ENCODE measurements at regions not wholly inside any gene's neighbourhood (a gene's known extent, or its start where the extent isn't known, plus 50 kb on each side); places are given as distances from the start of the nearest gene placed in this dataset.

GRCh38 chr2:185433824-185434223, 304.8 kb upstream of the FSIP2 start:
- no peak for TF ChIP-seq CTCF (IDR thresholded peaks at IDR 0.05)
- TF ChIP-seq POLR2A (IDR thresholded peaks at IDR 0.05): no peak
